NB4 (cell line): ENCODE measurements at regions not wholly inside any gene's neighbourhood (a gene's known extent, or its start where the extent isn't known, plus 50 kb on each side); places are given as distances from the start of the nearest gene placed in this dataset.

Experiments used
- DNase-seq: peaks from one replicate; pipeline ENCODE4 v3.0.0; 2010; ENCODE audit warnings: low read depth
- H3K4me3 ChIP-seq: one replicate; pipeline ENCODE4 v1.5.1; 2011; ENCODE audit warnings: mild to moderate bottlenecking, low read depth, low read length, moderate library complexity
- CTCF ChIP-seq: IDR thresholded peaks from one replicate; pipeline ENCODE4 v1.5.1; 2012; ENCODE audit warnings: low read depth, low read length
- MAX ChIP-seq: IDR thresholded peaks from 2 replicates; pipeline ENCODE4 v1.6.1; 2011; ENCODE audit warnings: low read depth, low read length
- MYC ChIP-seq: IDR thresholded peaks from 2 replicates; pipeline ENCODE4 v1.6.1; 2011; ENCODE audit warnings: low read depth, low read length
- POLR2A ChIP-seq: IDR thresholded peaks from 2 replicates; pipeline ENCODE4 v1.6.1; 2011; ENCODE audit warnings: mild to moderate bottlenecking; ENCODE audit not compliant: insufficient read length; ENCODE audit errors: extremely low read depth

- no peak overlapping the region for H3K4me3 ChIP-seq
- DNase-seq = no peak
- TF ChIP-seq POLR2A = no peak
- TF ChIP-seq CTCF = no peak
- no peak for TF ChIP-seq MYC
- no peak for TF ChIP-seq MAX
Measured at GRCh38 chr19:31491242-31491641, 142.0 kb upstream of the TSHZ3 start.

- H3K4me3 ChIP-seq = no peak overlapping the region
- no peak for DNase-seq
- no peak for TF ChIP-seq POLR2A
- TF ChIP-seq MYC = no peak
- TF ChIP-seq MAX = no peak
- no peak for TF ChIP-seq CTCF
Measured at GRCh38 chr19:31492050-31492449, 142.8 kb upstream of the TSHZ3 start.

- no peak for DNase-seq
- TF ChIP-seq POLR2A = no peak
- no peak for TF ChIP-seq CTCF
- no peak for TF ChIP-seq MYC
- no peak for TF ChIP-seq MAX
Measured at GRCh38 chr19:31496076-31496475, 146.8 kb upstream of the TSHZ3 start.

GRCh38 chr19:31497709-31498108, 148.5 kb upstream of the TSHZ3 start:
- TF ChIP-seq MAX (no peak), CTCF (no peak), POLR2A (no peak), MYC (no peak)
- no peak for DNase-seq
- no peak overlapping the region for H3K4me3 ChIP-seq

More at GRCh38 chr19:31496076-31496475, 146.8 kb upstream of the TSHZ3 start:
- no peak overlapping the region for H3K4me3 ChIP-seq

GRCh38 chr19:31498781-31499180, 149.5 kb upstream of the TSHZ3 start:
- TF ChIP-seq MAX (no peak), MYC (no peak), CTCF (no peak), POLR2A (no peak)
- no peak overlapping the region for H3K4me3 ChIP-seq
- DNase-seq = no peak
